Activated CD4-positive, alpha-beta T cell treated with anti-CD3 and anti-CD28 coated beads, Interleukin-10, Interleukin-2, amounts not matched to agents 100 ng/mL and 50 ng/mL, durations not matched to agents 16 hours and 8 hours (primary cell): ENCODE measurements at regions not wholly inside any gene's neighbourhood (a gene's known extent, or its start where the extent isn't known, plus 50 kb on each side); places are given as distances from the start of the nearest gene placed in this dataset.
"Not testable (repeated sequence)": the region's sequence is repeated elsewhere in the genome, so short reads cannot be mapped to it uniquely, and the experiment has no call there.

Experiments used
- DNase-seq: peaks from one replicate; pipeline ENCODE4 v3.0.0-alpha.2; 2020

DNA sequence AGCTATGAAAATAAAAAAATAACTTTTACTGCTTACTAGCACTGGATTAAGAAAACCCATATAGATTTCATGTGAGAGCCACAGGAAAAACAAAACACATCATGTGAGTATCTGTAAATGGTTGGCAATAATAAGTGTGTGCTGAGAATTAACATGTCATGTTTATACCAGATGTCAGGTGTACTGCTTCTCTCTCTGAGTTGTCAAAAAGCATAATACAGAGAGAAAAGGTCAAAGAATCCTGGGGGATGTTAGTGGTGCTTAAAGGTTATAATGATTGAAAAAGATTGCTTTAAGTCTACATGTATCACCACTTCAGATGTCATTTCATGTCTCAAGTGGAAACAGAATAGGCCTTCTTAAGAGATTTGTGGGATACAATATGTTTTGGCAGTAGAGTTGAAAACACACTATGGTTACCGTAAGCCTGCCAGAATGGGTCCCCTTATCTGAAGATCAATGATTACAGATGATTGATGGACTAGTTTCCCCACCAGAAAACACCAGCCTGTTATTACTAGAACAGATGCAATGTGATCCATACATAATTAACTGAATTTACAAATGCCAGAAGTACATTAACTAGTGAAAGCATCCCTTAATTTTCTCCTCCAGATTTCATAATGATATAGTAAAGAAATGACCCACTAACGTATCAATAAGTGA, 204.1 kb downstream of the CNTN3 start:
- no peak for DNase-seq

GRCh38 chr3:74409066-74409465, 205.4 kb downstream of the CNTN3 start:
- no peak for DNase-seq

DNA sequence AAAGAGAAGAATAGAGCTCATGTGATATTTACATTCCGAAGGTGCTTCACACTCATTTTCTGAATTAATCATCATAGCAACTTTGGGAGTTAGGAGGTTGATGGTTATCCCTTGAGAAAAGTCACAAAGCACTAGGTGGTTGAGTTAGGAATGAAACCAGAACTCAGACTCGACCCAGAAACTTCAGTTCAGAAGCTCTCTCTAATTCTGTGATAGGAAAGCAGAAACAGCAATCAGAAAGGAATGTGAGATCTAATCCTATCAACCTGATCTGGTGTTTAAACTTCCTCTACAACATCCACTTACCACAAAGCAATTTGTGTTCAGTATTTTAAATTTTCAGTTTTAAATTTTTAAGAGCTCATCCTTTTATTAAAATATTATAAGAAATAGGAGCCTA, 211.2 kb downstream of the CNTN3 start:
- DNase-seq, result no peak

DNA sequence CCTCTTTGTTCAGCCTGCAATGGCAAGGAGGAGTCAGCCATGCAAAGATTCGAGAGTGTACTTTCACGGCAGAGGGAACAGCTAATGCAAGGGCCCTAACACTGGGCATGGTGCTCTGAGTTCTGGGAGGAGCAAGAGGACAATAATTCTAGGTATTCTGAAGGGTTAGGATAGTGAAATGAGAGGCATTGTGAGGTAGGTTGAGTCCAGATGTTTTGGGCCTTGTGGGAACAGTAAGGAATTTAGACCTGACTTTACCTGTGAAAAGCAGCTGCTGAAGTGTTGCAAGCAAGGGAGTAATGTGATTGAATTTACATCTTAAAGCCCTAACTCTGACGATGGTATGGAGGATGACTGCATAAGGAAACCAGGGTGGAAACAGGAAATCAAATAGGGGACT, 211.6 kb downstream of the CNTN3 start:
- DNase-seq, result no peak

DNA sequence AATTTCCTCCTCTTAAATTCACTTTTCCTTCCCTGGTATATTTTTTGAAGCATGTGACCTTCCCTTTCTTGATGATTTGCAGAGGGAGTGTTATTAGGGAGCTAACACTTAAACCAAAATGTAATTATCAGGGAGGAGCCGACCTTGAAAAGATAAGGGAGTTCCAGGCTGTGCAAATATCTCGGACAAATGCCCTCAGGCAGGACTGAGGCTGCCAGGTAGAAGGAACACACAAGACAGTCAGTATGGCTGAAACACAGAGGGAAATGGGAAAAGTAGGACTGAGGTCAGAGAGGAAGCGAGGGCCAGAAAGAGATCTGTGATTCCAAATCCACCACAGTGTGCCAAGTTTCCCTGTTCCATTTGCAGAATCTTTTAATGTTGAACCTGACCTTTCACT, 221.0 kb downstream of the CNTN3 start:
- DNase-seq, result no peak

DNA sequence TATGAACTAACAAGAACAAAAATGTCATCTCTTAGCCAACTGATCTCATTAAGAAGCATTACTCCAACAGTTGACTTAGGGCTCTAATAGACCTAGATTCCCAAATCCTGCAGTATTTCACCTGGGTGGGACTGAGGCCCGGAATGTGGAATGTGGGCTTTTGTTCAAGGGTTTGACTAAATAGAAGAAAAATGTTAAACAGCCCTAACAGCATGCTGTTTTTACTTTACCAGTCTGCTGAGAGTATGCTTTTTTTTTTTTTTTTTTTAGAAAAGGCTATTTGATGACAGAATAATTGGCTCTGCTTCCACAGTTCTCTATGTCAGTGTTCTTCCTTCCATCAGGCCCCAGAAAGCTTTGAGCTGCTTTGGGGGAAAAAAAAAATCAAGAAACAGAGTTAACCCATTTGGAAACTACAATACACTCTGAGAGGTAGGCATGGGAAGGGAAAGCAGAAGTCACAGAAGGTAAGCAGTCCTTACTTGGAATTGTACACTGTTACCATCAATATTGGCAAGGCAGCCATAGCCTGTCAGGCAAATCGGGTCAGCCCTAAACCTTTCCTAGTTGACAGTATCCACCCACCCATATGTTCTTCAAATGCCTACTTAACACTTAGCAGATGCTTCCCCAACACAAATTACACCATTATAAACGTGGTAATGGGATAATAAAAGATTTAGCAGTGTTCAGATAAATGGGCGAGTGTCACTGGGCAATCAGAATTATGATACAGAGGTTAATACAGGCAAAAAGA, 224.2 kb downstream of the CNTN3 start:
- no peak for DNase-seq

- no peak for DNase-seq
These were observed 227.2 kb downstream of the CNTN3 start for GRCh38 chr3:74387111-74387735.

GRCh38 chr3:74384159-74384558, 230.3 kb downstream of the CNTN3 start:
- no peak for DNase-seq

DNA sequence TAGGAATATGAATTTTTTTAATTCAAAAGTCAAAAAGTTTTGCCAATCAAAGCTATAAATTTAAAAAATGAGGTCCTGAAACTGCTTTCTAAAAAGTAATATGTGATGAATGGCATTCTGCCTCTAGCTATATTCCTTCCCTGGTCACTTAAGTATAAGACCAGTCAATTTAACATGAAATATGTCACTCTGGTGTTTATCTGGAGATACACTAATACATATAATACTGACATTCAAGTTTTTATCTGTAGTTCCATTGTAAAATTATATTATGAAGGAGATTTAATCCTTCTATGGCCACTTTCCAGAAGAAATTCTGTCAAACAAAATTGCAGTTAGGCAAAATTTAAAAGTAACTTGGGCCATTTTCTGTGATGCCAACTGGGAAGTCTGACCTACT, 236.8 kb downstream of the CNTN3 start:
- DNase-seq, result no peak

DNA sequence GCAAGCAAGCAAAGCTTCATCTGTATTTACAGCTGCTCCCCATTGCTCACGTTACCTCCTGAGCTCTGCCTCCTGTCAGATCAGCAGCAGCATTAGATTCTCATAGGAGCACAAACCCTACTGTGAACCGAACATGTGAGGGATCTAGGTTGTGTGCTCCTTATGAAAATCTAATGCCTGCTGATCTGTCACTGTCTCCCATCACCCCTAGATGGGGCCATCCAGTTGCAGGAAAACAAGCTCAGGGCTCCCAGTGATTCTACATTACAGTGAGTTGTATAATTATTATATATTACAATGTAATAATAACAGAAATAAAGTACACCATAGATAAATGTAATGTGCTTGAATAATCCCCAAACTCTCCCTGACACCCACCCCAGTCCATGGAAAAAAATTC, 238.1 kb downstream of the CNTN3 start:
- DNase-seq, result not testable (repeated sequence)

DNA sequence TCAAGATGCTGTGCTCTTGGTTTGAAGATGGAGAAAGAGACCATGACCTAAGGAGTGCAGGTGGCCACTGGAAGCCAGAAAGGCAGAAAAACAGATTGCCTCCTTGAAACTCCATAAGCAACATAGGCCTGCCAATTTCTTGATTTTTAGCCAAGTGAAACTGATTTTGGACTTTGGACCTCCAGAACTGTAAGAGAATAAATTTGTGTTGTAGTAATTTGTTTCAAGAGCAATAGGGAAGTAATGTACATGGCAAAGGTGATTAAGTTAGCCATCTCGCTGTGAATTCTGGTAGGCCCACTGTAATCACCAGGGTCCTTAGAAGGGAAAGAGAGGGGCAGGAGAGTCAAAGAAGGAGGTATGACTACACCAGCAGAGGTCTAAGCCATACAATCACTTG, 238.8 kb downstream of the CNTN3 start:
- DNase-seq, result no peak

DNA sequence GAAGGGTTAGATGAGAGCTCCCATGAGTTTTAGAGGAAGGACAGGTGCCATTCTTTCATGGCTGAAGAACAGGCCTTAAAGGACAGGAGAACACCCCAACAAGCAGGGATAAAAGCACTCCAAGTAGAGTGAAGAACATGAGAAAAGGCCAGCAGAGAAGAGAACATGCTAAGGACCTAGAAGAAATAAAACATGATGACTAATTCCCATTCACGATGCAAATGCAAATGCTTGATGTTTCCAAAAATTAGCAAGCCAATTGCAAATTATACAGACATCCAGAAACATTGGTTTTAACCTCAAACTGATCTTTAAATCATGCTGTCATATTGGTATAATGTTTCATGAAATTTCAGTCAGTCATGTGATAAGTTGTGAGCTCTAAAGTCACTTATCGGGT, 241.7 kb downstream of the CNTN3 start:
- DNase-seq, result no peak

- no peak for DNase-seq
These were observed 244.1 kb downstream of the CNTN3 start for GRCh38 chr3:74370342-74370741.

DNA sequence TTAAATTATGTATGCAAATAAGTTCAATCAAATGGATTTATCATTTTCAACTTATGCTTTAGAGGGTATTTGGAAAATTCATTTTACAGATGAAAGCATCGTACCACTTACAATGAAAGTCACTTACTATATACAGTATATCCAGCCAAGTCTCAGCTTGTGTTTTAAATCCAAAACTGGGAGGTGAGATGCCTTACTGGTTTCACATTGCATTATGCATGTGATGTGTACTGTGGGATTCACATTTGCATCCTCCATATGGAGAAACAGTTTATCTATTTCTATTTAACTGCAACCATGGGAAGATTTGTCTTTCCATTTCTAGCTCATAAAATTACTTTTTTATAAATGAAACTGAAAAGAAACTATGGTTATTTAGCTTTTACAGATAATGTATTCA, 248.1 kb downstream of the CNTN3 start:
- DNase-seq, result no peak

DNA sequence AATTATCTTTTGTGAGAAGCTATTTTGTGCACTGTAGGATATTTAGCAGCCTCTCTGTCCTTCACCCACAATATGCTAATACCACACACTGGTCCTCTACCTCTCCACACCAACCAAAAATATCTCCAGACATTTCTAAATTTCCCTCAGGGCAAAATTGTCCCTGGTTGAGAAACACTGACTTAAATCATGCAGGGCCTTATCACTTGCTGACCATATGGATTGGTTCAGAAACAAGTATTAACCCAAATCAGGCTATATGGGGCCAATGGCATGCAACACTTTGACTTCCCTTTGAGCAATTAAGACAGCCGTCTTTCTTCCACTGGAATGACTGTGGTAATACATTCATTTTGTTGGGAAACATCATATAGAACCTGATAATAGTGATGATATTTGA, 251.1 kb downstream of the CNTN3 start:
- no peak for DNase-seq

GRCh38 chr3:74360406-74360805, 254.1 kb downstream of the CNTN3 start:
- no peak for DNase-seq

- no peak for DNase-seq
These were observed 256.6 kb downstream of the CNTN3 start for GRCh38 chr3:74357881-74358280.

DNA sequence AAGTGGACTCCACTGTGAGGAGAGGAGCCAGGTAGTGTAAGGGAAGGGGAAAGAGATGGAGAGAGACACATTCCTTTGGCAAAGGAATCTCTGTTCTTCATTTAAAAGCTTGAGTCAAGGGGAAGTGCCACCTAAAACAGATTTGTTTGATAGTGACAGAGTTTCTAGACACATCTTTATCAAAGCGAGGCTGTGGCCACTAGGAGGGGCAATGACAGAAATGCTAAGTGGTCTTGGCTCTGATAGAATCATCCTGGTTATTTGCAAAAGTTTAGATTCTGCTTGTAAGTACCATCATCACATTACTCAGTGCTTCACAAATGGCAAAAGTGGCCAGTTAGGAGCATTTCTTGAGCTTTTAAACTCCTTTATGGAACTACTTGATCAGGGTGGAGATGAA, 261.4 kb downstream of the CNTN3 start:
- DNase-seq, result no peak

DNA sequence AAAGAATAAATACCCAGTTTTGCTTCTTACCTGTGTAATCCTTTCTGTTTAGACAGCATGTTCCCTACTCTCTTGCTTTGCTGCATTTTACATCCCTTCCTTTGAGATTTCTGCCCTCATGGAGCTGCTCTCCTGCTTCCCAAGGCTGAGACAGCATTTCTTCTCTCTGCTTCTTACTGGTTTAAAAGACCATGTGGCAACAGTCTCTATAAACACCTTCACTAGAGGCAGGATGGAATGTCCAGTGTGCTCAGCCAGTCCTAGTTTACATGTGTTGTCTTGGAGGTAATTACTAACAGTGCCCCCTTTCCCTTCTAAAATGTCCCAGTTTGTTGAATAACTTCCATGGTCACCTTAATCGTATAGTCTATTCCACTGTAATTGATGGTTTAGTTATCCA, 262.3 kb downstream of the CNTN3 start:
- no peak for DNase-seq

DNA sequence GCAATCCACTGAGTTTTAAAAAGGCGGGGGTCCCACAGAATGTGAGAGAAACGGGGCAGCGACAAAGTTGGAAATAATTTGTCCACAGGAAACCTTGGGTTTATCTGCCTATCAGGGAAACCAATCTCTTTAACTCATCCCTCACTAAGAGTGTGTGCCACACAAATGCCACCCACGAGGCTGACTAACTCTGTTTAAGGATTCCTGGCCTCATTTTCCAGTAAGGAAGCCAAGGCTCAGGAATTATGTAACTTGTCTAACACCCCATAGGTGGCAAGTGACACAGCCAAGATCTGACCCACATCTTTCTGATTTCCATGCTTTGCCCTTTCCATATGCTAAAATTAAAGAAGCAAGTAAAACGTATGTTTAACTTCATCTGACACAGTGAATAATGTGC, 263.2 kb downstream of the CNTN3 start:
- no peak for DNase-seq

DNA sequence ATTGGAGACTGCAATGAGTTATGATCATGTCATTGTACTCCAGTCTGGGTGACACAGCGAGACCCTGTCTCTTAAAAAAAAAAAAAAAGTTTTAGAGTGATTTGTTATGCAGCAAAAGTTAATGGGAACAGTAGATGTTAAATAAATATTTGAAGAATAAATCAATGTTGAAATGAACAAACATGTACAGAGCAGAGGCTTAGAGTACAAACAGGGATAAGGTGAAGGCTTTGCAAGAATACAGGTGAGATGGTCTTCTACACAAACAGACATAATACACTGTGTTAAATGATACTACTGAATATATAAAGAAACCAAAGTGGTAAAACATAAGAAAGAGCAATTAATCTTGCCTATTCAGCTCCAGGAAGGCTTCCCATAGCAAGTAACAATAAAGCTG, 265.4 kb downstream of the CNTN3 start:
- no peak for DNase-seq

GRCh38 chr3:74347563-74348268, 266.7 kb downstream of the CNTN3 start:
- DNase-seq, result no peak

GRCh38 chr3:74346896-74347295, 267.6 kb downstream of the CNTN3 start:
- no peak for DNase-seq

DNA sequence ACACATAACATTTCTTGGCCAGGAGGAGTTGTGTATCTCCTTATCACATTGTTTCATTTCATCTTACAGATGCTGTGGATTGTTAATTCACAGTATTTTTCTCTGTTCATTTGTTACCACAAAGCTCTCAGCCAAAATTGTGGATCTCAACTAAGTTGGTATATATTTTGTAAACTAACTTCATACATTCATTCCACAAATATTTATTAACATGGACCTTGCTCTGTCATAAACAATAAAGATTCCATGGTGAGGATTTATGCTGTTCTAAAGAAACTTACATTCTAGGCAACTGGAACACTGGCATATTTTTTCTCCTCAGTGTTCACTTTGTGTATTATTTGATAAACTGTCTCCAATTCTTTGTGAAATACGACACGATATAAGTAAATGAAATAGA, 268.8 kb downstream of the CNTN3 start:
- DNase-seq, result no peak
